GM21528 (cell line): ENCODE measurements at regions not wholly inside any gene's neighbourhood (a gene's known extent, or its start where the extent isn't known, plus 50 kb on each side); places are given as distances from the start of the nearest gene placed in this dataset.

Experiments
- ATAC-seq: cut with Tn5 transposase; IDR thresholded peaks from one replicate; pipeline ENCODE4 v1.9.1; 2021; ENCODE audit warnings: mild to moderate bottlenecking, moderate library complexity; ENCODE audit not compliant: unreplicated experiment, low FRiP score

DNA sequence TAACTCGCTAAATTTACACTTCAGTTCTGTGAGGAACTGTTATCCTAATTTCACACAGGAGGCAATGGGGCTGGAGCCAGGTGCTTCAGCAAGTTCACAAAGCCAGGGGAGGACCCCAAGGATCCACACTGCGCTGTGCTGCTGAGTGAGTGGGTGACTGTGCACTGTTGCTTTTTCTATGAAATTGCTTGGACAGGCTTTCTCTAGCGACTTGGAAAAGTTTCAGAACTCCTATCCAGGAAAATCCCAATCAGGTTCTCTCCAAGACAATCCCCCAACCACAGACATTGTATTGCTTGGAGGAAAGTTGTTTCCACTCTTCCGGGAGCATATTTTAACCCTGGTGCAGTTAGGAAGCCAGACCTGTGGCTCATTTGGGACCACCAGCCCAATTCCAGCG is 175.9 kb upstream of the CST7 start:
- ATAC-seq = no peak

DNA sequence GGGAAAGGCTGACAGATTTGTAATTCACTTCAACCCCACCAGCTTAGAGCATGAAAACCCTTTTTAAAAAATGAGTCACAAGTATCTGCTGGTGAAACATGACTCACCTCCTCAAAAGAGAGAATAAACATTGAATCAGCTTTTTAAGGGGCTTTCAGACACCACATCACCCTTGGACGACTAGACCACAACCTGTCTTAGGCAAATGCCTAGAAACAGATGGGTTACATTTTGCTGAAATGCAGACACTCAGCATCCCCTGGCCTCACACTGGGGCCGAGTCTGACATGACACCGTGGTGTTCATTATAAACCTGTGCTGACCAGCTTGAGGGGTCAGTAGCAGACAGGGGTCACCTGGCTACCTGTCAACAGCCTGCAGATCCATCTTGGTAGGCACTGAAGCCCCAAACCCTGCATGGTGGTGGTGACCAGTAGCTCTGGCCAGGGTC is 175.3 kb upstream of the CST7 start:
- ATAC-seq = no peak

DNA sequence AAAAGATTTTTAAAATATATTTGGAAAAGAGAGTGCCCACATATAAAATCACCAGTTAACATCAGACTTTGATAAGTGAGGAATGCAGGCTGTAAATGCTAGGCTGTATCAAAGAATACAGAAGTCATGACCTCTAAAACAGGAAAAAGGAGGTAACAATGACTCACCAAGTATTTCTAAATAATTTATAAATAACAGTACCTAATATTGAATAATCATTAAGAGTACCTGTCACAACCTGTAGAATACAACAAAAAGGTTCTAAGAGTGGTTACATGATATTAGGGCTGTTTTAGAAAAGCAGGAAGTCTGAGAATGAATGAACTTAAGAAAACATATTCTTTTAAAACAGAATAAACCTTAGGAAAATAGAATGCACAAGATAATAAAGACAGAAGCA is 173.1 kb upstream of the CST7 start:
- ATAC-seq = no peak

DNA sequence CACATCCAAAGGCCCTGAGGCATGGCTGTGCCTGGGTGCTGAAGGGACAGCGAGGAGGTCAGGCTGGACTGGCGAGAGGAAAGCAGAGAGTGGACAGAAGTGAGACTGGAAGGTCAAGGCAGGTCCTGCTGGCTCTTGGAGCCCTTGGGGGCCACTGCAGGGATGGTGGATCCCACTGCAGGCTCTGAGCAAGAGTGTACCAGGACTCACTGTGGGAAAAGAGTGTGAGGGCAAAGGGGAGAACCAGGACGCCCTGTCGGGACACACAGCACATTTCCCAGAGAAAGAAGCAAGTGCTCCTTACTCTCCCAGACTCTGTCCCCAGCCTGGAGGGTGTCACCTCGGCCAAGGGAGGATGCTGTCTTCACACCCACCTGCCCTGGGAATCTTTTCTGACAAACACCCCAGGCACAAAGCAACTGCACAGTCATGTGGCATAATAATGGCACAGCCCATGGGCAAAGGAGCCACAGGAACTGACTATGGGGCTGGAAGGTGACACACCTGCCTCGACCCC is 172.3 kb upstream of the CST7 start:
- ATAC-seq = no peak

DNA sequence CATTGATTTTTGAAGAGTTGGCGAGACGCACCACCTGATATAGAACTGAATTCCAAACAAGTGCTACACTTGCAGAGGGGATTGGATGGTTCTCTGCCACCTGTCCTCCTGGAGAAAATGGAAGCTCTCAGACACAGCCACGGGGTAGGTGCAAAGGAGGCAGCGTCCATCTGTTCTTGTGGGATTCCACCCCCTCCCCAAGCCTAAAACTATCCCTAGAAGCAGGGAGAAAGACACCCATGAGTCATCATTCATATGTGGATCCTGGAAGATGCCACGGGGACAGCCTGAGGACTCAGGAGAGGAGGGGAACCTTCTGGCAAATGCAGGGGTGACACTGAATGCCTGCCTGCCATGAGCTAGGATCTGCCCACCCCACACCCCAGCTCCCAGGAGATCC is 171.3 kb upstream of the CST7 start:
- no peak for ATAC-seq

DNA sequence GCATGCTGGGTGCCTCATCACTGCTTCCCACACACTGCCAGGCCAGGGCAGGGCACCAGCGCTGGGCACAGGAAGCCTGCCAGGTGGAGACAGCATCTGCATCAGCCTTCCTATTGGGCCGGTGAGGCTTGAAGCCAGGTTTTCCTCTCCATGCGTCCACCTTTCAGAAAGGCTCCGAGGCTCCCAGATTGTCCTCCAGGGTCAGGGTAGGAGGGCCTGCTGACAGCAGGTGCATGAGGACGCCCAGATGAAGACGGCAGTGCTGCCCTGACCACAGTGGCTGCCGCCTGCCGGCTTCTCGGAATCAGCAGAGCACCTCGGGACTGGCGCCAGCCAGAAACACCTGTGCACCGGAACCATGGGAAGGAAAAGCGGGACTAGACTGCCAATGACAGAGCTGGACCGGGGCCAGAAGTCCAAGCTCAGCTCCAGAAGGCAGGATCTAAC is 170.5 kb upstream of the CST7 start:
- no peak for ATAC-seq

DNA sequence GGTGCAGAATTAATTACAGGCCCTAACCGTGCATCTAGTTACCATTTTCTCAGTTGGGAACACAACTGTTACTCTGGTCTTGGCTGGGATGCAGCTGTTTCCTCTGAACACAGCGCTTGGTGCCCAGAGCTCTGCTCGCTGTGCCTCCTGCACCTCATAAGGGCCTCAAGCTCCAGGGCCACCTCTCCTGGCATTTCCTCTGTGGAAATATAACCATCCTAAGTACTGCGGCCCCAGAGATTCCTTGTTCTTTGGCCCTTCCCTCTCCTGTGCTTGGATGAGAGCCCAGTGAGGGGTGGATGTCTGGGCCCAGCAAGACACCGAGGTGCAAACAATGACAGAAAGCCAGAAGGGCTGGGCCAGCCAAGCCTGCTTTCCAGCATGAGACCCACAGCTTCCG is 169.9 kb upstream of the CST7 start:
- ATAC-seq = no peak

DNA sequence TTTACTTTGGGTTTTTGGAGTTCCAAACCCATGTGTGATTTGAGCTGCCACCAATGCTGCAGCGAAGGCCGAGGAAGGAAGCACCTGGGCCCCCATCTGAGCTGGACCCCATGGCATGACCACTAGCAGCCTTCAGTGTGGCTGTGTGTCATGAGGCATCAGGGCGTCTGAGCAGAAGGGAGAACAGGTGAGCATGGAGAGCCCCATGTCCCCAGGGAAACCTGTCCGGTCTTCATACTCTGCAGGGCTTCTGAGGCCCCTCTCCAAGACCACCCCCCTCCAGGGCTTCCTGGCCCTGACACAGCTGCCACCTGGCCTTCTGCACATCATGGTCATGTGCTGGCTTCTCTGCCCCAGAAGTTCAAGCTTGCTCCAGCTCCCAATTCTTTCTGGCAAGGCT is 169.1 kb upstream of the CST7 start:
- ATAC-seq = no peak

DNA sequence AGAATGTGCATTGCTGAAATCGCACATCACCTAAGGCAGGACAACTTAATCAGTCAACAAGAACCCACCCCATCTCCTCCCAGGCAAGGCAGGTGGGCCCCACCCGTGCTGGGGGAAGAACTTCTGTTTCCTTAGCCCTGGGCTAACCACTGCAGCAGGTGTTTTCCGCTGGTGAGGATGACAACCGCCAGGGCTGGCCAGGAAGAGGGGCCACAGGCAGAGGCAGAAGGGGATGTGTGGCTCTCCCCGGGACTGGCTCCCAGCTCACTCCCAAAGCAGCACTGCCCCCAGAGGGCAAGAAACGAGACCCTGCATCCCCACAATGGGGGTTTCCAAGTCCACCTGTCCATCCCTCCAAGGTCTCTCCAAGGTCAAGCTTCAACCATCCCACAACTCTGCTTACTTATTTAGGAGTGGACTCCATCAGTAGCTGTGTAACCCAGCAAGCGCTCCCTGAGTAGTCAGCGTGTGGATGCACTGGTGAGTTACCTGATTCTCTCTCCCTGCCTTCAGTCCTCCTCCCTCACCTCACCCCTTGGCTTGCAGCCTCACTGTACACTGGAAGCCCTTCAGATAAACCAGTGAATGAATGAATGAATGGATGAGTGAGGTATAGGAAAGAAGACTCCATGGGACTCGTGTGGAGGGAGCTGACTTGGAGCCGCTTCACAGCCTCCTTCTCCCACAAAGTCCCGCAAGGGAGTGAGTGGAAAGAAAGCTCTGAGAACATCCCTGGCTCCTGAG is 168.2 kb upstream of the CST7 start:
- no peak for ATAC-seq

DNA sequence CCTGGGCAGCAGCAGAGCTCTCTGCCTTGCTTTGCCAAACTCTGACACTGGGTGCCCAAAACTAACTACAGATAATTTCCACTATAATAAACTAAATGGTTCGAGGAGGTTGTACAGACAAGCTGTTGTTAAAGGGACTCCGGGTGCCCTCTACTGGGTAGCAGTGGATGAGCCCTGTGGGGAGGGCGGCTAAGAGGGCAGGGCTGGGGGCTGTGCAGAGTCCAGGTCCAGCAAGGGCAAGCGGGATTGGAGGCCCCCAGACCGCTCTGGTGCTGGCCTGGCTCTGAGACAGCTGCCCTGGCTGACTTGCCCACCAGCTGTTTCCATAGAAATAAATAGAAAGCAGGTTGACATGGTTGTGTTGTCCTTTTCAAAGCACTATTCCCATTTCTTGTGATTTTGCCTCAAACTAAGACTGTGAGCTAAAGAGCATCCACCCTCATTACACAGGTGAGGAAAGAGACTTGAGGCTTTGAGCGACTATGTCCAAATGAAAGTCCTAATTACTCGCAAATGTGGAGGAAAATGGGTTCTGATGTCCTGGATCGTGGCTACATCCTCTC is 167.6 kb upstream of the CST7 start:
- ATAC-seq = no peak

DNA sequence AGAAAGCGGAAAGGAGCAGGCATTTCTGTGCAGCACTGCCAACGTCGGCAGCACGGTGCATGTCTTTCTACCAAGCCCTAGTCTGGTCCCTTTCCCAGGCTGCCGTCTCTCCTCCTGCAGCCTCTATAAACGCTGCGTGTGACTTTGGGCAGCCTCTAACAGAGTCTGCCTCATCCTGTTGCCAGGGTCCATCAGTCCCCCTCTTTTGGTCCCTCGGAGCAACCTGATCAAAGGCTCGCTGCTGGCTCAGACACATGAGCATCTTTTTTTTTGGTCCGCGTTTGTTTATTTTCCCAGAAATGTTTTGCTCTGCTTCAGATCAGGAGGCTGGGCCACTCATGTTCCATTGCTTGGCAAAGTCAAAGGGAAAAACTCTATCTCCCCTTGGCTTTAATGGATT is 166.8 kb upstream of the CST7 start:
- ATAC-seq = no peak

DNA sequence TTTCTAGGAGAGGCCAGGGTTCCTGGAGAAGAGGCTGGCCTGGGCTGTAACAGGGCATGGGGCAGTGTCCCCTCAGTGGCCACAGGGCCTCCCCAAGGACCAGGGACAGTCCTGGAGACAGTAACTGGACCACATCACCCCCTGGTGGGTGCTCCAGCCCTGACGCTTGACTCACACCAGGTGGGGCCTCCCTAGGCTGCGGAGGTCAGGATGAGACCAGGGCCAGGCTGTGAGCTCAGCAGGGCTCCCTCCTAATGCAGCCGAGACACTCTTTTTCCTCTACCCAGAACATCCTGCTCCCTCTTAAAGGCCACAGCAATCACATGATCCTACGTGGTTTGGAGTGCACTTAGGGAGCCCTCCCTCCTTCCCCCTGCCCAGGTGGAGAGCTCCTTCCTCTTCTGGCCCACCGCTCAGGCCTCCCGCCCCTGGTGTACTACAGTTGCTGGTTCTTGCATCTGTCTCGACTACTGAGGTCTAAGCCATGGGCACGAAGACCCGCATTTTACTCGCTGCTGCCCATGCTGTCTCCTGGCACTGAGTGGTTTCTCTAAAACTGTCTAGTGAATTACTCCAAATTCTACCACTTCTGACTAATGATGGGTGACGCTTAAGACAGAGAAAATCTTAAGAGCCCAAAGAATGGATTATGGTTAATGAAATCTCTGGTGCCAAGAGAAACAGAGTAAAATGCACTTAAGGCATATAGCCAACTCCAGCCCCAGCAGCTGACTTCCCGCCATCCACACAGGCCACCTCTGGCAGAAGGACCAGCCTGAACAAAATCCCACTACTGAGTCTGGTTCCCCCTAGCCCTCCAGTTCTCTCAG is 166.1 kb upstream of the CST7 start:
- no peak for ATAC-seq

DNA sequence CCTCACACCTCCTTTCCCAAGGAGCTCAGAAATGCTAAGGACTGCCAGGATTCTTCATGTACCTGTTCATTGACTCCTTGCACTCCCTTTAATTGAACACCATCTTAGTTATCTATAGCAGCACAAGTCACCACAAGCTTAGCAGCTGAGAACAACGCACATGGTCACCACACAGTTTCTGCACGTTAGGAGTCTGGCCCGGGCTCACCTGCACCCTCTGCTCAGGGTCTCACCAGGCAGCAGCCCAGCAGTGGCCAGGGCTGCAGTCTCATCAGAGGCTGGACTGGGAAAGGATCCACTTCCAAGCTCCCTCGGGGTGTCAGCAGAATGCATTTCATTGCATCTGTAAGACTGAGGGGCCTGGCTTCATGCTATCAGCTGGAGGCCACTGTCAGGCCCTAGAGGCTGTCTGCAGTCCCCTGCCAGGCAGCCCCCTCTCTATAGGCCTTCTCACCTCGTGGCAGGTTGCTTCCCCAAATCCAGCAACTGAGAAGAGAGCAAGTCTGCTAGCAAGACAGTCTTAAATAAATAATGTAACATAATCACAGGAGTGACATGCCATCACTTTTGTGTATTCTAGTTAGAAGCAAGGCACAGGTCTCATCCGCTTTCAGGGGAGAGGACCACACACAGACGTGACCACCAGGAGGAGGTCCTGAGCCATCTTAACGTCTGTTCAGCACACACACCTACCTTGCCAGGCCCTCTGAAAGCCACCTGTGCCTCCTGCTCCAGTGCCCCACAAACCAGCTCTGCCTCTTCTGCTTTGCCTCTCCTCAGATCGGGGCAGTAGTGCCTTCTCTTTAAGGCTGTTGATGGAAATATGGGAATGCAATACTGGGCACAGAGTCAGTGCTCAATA is 165.2 kb upstream of the CST7 start:
- no peak for ATAC-seq

DNA sequence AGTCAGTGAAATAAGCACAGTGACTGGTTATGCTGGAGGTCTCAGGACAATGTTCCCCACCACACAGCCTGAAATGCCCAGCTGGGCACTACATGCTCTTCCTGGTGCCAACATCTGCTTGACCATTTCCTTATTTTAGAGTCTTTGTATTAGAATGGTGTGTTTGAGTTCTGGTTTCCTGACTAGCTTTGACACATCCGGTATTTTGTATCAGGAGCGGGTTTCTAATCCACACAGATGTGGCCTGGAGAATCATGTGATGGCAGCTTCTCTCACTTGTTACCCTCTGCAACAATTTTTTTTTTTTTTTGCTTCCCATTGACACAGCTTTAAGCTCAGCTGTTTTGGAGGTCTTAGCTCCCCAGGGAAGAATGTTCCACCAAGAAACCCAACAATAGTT is 164.5 kb upstream of the CST7 start:
- ATAC-seq = no peak

DNA sequence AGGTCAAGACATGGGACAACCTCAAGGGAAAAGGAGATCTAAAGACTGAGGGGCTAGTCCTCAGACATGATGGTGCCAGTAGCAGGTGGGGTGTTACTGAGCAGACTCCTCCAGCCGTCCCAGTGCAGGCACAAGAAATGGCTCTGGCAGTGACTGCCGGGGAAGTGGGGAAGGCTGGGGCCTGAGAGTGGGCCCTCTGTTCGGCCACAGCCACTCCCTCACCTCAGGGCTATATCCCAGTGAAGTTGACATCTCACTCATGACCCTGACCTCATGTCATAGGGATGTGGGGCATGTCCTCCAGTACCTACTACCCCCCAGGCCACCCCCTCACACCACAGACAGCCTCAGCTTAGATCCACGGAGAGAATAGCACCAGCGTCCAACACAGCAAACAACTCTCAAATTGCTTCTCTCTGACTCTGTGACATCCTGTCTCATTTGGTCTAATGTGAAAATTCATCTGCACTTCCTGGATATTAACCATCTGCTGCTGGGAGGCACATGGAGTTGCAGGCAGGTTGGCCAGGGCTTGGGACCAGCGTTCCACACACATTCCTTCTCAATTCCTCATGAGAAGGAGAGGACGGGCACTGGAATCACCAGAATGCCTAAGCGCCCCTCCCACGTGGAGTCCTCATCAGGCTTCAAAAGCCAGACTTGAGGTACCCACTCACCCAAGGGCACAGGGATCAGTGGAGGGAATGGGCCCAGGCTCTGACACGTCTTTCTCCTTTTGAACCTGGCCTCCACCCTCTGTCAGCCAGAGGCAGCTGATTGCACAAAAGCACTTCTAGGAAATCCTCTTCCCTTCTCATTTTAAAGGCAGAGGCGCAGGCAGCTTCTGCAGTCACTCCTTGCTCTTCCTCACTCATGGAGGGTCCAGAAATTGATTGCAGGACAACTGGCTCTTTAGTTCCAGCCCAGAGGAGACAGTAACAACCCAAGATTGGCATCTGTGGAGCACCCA is 163.6 kb upstream of the CST7 start:
- no peak for ATAC-seq

DNA sequence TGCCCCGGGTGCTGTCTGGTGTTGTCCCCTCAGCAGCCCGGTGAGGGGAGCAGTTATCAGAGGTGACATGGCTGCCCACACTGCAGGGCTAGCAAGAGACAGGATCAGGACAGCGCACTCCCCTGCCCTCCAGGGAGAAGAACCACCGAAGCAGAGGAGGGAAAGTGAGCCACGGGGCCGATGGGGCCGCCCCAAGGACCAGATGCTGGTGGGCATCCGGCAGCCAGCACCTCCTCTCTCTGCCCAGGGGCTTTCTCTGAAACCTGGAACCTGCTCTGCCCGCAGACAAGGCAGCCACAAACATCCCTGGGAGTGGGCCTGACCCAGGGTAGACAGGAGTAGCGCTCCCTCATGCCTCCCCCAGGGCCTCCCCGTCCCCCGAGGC is 163.0 kb upstream of the CST7 start:
- no peak for ATAC-seq

DNA sequence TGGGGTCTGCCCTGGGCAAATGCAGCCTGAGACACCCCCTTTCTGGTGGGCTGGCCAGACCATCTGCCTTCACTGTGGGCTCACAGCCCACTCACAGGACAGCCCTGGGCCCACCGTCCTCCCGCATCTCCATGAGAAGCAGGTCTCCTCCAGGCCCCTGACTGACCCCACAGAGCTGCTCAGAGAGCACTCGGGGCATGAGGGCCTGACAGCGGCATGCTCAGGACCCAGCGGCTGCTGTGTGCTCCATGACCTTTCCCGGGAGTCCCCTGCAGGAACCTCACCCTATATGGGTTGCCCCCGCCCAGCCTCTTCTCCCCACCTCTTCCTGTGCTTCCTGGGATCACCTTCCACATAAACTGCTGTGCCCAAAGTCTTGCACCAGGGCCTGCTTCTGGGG is 162.4 kb upstream of the CST7 start:
- ATAC-seq = no peak

DNA sequence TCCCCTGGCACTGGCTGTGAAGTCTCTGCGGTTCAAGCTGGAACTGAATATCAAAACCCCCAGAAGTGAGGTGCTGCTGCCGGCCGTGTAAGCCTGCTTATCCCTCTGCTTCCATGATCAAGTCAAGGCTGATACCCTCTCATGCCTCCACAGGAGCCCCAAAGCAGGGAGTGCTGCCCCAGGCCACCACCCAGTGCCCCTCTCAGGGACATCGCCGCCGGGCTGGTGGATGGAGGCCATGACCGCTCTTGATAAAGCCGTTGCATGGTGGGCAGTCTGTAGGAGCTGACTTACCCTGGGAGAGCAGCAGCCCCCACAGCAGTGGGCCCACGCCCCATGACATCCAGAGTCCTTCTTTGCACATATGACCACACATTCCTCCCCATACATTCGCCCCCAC is 162.0 kb upstream of the CST7 start:
- no peak for ATAC-seq

DNA sequence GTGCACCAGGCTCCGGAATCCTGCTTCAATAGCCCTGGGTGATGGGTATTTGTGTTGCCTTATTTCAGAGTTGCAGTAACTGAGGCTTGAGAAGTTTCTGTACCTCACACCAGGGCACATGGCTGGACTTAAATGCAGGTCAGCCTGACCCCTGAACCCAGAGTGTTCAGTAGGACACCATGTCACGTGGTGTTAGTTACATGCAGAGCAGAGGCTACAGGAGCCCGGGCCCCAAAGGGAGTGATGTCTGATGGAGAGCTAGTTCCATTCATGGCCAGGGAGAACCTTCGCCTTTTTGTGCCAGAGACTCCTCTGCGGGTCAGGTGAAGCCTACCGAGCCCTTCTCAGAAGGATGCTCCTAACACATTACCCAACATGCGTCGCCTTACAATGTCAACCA is 161.4 kb upstream of the CST7 start:
- no peak for ATAC-seq
